HG03108 (cell line): ENCODE measurements at regions not wholly inside any gene's neighbourhood (a gene's known extent, or its start where the extent isn't known, plus 50 kb on each side); places are given as distances from the start of the nearest gene placed in this dataset.

Source experiments
- ATAC-seq: cut with Tn5 transposase; IDR thresholded peaks from one replicate; pipeline ENCODE4 v1.9.1; 2021; ENCODE audit warnings: moderate library complexity; ENCODE audit not compliant: unreplicated experiment

DNA sequence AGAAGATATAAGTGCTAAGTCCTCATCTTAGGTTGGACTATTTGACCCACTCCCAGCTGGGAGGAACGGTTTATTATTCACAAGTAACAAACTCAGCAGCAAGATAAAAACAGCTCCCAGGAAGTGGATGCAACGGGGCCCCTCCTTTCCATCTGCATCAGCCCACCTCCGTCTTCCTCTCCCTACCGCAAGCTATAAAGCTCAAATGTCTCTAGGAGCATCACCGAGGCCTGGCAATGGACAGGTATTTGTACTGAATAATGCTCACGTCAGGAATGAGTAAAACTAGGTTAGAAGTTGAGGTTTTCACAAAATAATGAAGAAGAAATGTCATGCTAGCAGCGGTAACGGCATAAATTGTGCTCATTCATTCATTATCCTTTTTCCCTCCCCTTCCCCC, 408.7 kb upstream of the PSMD7 start:
- ATAC-seq: no peak

DNA sequence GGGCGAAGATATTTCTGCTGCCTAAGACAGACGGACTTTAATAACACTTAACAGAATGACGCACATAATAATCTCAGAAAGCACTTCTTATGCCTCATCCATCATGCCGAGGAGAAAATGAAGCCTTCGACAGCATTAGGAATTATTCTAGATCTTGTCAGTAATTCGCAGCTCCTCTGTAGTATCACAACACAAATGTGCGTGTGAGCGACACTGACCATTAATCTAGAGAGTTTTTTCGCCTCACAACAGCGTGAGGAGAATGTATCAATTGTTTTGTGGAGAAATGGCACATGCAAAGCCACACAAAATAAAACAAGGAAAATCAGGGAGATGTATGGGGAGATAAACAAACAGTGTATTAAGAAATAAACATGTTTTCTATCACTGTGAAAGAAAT, 410.2 kb upstream of the PSMD7 start:
- ATAC-seq: no peak

GRCh38 chr16:73885319-73885718, 411.3 kb upstream of the PSMD7 start:
- no peak for ATAC-seq

DNA sequence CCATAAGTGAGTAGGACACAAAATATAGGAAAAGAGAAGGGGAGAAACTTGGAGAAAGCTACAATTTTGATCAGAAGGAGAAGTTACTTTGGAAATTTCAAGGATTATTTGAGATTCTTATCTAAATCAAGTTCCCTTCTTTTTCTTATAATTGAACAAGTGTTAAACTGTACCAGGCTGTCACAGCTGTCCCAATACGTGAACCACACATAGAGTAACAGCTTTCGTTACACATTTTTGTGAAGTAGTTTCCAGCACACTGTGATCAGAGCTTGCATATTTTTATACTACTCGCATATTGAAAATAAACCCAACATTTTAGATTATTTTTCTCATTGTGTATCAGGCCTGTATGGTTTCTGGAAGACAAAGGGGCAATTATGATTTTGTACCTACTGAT, 412.8 kb upstream of the PSMD7 start:
- ATAC-seq: no peak

DNA sequence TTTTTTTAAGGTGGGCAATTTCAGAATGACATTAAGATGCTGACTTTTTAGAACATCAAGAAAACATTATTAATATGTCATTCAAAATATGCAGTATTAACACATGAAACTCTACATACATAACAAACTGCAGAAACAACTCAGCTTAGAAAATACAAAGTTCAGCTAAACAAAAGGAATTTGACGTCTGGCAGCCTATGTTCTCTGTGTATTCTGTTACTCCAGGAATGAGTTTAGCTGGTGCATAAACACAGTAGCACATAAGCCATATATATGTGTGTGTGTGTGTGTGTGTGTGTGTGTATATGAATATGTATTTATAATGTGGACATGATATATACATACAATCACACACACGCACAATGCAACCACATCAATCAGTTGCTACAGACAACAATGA, 413.5 kb upstream of the PSMD7 start:
- no peak for ATAC-seq

GRCh38 chr16:73882651-73883050, 414.0 kb upstream of the PSMD7 start:
- no peak for ATAC-seq

GRCh38 chr16:73882033-73882432, 414.6 kb upstream of the PSMD7 start:
- no peak for ATAC-seq

GRCh38 chr16:73879621-73880020, 417.0 kb upstream of the PSMD7 start:
- no peak for ATAC-seq

DNA sequence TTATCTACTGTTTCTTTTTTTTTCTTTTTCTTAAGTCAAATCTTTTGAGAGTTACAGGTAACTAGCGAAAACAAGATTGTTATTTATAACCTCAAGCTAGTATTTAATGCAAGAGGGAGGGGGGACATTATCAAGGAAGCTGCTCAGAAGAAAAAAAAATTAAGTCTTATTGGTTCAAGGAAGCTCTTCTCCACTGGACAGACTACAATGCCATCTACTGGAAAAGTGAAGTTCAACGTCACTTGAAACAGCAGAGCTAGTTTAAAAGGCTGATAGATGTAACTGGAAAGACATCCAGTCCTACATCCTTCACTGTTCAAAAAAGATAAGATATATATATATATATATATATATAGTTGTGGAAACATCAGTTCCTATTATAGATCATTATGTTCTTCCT, 418.0 kb upstream of the PSMD7 start:
- no peak for ATAC-seq

- ATAC-seq: no peak
These were observed 419.5 kb upstream of the PSMD7 start for GRCh38 chr16:73877150-73877549.

GRCh38 chr16:73875996-73876690, 420.5 kb upstream of the PSMD7 start:
- no peak for ATAC-seq

DNA sequence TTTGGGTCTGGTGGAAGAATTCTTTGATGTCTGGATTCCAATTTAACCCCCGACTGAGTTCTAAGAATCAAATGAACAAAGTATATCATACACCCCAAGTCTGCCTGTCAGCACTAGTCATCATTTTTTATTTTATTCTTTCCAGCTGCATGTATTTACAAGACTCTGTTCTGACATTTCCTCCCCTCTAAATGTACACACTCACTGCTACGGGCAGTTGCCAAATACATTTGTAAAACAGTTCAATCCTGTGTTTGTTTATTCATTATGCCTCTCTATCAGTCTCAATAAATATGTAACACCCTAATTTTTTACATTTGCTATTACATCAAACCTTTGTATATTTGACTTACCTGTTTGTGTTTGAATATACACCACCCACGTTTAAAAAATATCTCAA, 422.3 kb upstream of the PSMD7 start:
- ATAC-seq: no peak

DNA sequence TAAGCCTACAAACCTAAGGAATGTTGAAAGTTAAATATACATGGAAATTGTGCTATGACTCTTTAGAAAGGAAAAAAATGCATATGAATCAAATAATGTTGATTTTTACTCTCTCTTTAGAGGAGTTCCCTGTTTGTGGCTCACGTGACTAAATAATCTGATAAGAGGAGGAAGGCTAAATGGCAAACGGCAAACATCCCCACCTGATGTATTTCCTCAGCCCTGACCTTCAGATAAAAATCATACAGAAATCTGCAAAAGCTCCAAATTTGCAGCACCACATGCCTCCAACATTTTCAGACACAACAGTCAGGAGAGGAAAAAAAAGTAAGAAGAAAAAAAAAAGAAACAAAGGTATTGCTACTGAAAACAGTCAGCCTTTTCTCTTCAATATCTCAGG, 423.0 kb upstream of the PSMD7 start:
- no peak for ATAC-seq

DNA sequence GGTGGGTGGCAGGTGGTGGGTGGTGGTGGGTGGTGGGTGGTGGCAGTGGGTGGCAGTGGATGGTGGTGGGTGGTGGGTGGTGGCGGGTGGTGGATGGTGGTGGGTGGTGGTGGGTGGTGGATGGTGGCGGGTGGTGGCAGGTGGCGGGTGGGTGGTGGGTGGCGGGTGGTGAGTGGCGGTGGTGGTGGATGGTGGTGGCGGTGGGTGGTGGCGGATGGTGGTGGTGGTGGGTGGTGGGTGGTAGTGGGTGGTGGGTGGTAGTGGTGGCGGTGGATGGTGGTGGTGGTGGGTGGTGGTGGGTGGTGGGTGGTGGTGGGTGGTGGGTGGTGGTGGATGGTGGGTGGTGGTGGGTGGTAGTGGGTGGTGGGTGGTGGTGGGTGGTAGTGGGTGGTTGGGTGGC, 423.8 kb upstream of the PSMD7 start:
- no peak for ATAC-seq

DNA sequence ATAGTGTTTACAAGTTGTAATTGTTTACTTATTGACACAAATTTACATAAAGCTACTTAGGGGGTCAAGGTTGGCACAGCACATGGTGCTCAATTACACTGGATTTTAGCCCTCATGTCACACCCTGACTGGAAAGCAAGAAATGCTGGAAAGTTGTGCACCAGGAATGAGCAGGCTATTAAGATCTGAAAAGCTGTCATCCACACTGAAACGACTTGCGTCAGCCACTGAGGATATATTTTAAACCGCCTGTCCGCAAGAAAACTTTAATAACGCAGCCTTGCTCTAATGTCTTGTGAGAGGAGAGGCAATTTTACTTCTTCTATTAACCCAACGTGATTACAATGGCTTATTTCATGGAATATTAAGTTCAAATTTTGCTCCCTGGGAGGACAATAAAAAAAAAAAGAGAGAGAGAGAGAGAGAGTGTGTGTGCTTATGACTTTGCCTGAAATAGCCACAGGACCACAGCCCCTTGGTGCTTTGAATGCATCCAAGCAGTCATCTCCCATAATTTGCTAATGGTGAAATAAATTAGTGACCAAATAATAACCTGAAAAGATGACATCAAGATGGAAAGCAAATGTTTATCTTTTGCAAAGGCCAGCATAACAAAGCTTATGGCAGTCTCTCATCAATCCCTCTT, 425.4 kb upstream of the PSMD7 start:
- ATAC-seq: no peak

GRCh38 chr16:73869126-73869525, 427.5 kb upstream of the PSMD7 start:
- no peak for ATAC-seq

- no peak for ATAC-seq
These were observed 431.7 kb upstream of the PSMD7 start for GRCh38 chr16:73864868-73865267.

DNA sequence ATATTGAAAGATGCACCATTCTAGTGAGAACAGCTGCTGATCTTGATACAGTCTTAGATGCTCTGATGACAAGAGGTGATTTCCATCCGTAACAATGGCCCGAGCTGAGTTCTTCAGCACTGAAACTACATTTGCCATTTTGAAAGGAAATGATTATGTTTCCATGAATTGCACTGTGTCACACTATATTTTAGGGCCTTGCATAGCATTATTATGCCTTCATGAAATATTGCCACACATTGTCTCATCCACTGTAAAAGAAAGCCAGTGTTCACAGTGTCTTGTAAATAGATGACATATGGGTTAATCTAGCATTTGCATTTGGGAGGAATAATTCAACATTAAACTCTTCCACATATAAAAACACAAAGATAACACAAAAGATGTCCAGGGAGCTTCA, 438.3 kb upstream of the PSMD7 start:
- no peak for ATAC-seq

- no peak for ATAC-seq
These were observed 442.6 kb upstream of the PSMD7 start for GRCh38 chr16:73853968-73854367.

- ATAC-seq: no peak
These were observed 444.1 kb upstream of the PSMD7 start for GRCh38 chr16:73852561-73852960.

- ATAC-seq: no peak
These were observed 447.6 kb upstream of the PSMD7 start for GRCh38 chr16:73848993-73849392.

DNA sequence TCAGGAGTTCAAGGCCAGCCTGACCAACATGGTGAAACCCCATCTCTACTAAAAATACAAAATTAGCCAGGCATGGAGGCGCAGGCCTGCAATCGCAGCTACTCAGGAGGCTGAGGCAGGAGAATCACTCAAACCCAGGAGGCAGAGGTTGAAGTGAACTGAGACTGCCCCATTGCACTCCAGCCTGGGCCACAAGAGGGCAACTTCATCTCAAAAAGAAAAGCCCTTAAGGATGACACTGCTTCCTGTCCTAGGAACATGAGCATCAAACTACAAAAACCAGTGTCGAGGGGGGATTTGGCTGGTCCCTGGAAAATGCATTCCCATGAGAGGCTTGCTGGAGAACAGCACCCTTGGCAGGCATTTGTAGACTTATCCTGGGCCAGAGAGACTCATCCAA, 449.5 kb upstream of the PSMD7 start:
- ATAC-seq: no peak

DNA sequence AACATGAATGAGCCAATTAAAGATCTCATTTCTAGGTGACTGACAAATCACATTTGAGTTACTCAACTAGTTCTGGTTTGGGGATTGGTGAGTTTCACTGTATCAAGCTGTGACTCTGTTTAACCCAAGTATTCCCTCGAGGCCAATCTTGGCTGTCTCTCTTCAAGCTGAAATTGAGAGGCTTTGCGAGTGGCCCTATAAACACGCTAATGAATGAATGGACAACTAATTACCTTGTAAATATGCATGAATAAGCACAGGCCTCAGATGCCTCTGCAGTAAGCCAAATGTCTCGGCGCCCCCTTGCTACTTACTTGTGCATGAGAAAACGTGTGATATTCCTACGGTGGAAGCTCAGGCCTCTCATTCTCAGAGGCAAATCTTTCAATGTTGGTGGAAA, 450.3 kb upstream of the PSMD7 start:
- ATAC-seq: no peak
